ENCODE measurements at regions not wholly inside any gene's neighbourhood (a gene's known extent, or its start where the extent isn't known, plus 50 kb on each side); places are given as distances from the start of the nearest gene placed in this dataset.

GRCh38 chr21:14903172-14903865 lies 161.5 kb downstream of the NRIP1 start:
- Histone ChIP-seq H3K4me3 (replicated peaks in 1 of 3) (no peak overlapping the region), H3K27me3 (no peaks in the 10 kb centered on the region), H3K27ac (no peak overlapping the region), H3K9me3 (no peaks in the 10 kb centered on the region), H3K36me3 (no peaks in the 10 kb centered on the region), H3K4me1 (no peaks in the 10 kb centered on the region)
- WGBS, 2 donors, result 93 to 95% methylated on average over 3 of the region's 3 CpGs
- DNase-seq, result no peak
- TF ChIP-seq CTCF (IDR thresholded peaks at IDR 0.05), result no peak
- TF ChIP-seq POLR2A (IDR thresholded peaks at IDR 0.05), result no peak
- intact Hi-C loops (cut with DNase I), result no loop called here

- no peaks in the 10 kb centered on the region for H3K27me3 ChIP-seq
- no peaks in the 10 kb centered on the region for H3K36me3 ChIP-seq
- WGBS, 2 donors, result 76 to 85% methylated on average over 3 of the region's 3 CpGs
- H3K27ac ChIP-seq, result no peak overlapping the region
- TF ChIP-seq POLR2A (IDR thresholded peaks at IDR 0.05) (no peak), CTCF (IDR thresholded peaks at IDR 0.05) (no peak)
- no peak for DNase-seq
- no peaks in the 10 kb centered on the region for H3K9me3 ChIP-seq
- intact Hi-C loops (cut with DNase I), result no loop called here
- no peaks in the 10 kb centered on the region for H3K4me1 ChIP-seq
- no peak overlapping the region for H3K4me3 ChIP-seq (replicated peaks in 1 of 3)
These were observed 163.3 kb downstream of the NRIP1 start for GRCh38 chr21:14901482-14901958.

GRCh38 chr21:14900611-14901010 lies 164.2 kb downstream of the NRIP1 start:
- H3K36me3 ChIP-seq, result no peaks in the 10 kb centered on the region
- H3K27me3 ChIP-seq, result no peaks in the 10 kb centered on the region
- H3K27ac ChIP-seq, result no peak overlapping the region
- no peak overlapping the region for H3K4me3 ChIP-seq (replicated peaks in 1 of 3)
- intact Hi-C loops (cut with DNase I), result no loop called here
- no peaks in the 10 kb centered on the region for H3K9me3 ChIP-seq
- no peaks in the 10 kb centered on the region for H3K4me1 ChIP-seq
- TF ChIP-seq CTCF (IDR thresholded peaks at IDR 0.05) (no peak), POLR2A (IDR thresholded peaks at IDR 0.05) (no peak)
- DNase-seq, result no peak
- WGBS, 2 donors, result 67 to 79% methylated on average over 1 of the region's 1 CpG

- intact Hi-C loops (cut with DNase I), result no loop called here
- Histone ChIP-seq H3K27ac (no peak overlapping the region), H3K9me3 (no peaks in the 10 kb centered on the region), H3K36me3 (no peaks in the 10 kb centered on the region), H3K4me3 (replicated peaks in 1 of 3) (no peak overlapping the region), H3K4me1 (no peaks in the 10 kb centered on the region), H3K27me3 (no peaks in the 10 kb centered on the region)
- DNase-seq, result no peak
- TF ChIP-seq CTCF (IDR thresholded peaks at IDR 0.05), result no peak
- no peak for TF ChIP-seq POLR2A (IDR thresholded peaks at IDR 0.05)
These were observed 164.7 kb downstream of the NRIP1 start for GRCh38 chr21:14900058-14900457.

- Histone ChIP-seq H3K9me3 (no peaks in the 10 kb centered on the region), H3K4me3 (replicated peaks in 1 of 3) (no peak overlapping the region), H3K4me1 (no peaks in the 10 kb centered on the region), H3K27me3 (no peaks in the 10 kb centered on the region), H3K36me3 (no peaks in the 10 kb centered on the region), H3K27ac (no peak overlapping the region)
- WGBS, 2 donors, result 86 to 89% methylated on average over 2 of the region's 2 CpGs
- no peak for DNase-seq
- no peak for TF ChIP-seq POLR2A (IDR thresholded peaks at IDR 0.05)
- no peak for TF ChIP-seq CTCF (IDR thresholded peaks at IDR 0.05)
- intact Hi-C loops (cut with DNase I), result no loop called here
These were observed 169.0 kb downstream of the NRIP1 start for GRCh38 chr21:14895792-14896191.
